ENCODE measurements at regions not wholly inside any gene's neighbourhood (a gene's known extent, or its start where the extent isn't known, plus 50 kb on each side); places are given as distances from the start of the nearest gene placed in this dataset.

GRCh38 chr2:49265471-49265870 lies 111.2 kb upstream of the FSHR start:
- Histone ChIP-seq H3K79me2 (ENCODE audit: insufficient read depth, low read length) (no peaks in the 10 kb centered on the region), H3F3A (ENCODE audit: insufficient read depth, low read length) (no peaks in the 10 kb centered on the region), H3K4me1 (ENCODE audit: insufficient read depth, low read length, severe bottlenecking) (no peaks in the 10 kb centered on the region), H2AFZ (ENCODE audit: low read length) (no peak overlapping the region), H3K9ac (ENCODE audit: low read length) (no peak overlapping the region), H3K9me2 (ENCODE audit: low read depth, low read length) (no peaks in the 10 kb centered on the region), H4K20me1 (ENCODE audit: insufficient read depth, low read length) (no peaks in the 10 kb centered on the region), H3K9me3 (ENCODE audit: low read length) (no peaks in the 10 kb centered on the region), H3K27ac (ENCODE audit: low read depth, low read length, poor library complexity, severe bottlenecking) (no peak overlapping the region), H3K4me2 (ENCODE audit: low read length) (no peak overlapping the region), H3K36me3 (ENCODE audit: insufficient read depth, low read length) (no peaks in the 10 kb centered on the region), H3K4me3 (ENCODE audit: low read depth, low read length, poor library complexity, severe bottlenecking) (no peak overlapping the region), H3K27me3 (ENCODE audit: insufficient read depth, low read length) (no peaks in the 10 kb centered on the region)
- TF ChIP-seq EZH2 (IDR thresholded peaks at IDR 0.05; ENCODE audit: borderline replicate concordance, low read length) = no peak
- no peak for TF ChIP-seq CTCF (IDR thresholded peaks at IDR 0.05; ENCODE audit: low read length)

- TF ChIP-seq EZH2 (IDR thresholded peaks at IDR 0.05; ENCODE audit: borderline replicate concordance, low read length) = no peak
- TF ChIP-seq CTCF (IDR thresholded peaks at IDR 0.05; ENCODE audit: low read length) = no peak
- Histone ChIP-seq H3K27me3 (ENCODE audit: insufficient read depth, low read length) (no peaks in the 10 kb centered on the region), H3K9me3 (ENCODE audit: low read length) (no peaks in the 10 kb centered on the region)
These were observed 108.7 kb upstream of the FSHR start for GRCh38 chr2:49262801-49263560.

GRCh38 chr2:49261781-49262180 lies 107.5 kb upstream of the FSHR start:
- H3F3A ChIP-seq (ENCODE audit: insufficient read depth, low read length) = no peaks in the 10 kb centered on the region
- no peak for TF ChIP-seq CTCF (IDR thresholded peaks at IDR 0.05; ENCODE audit: low read length)
- no peak for TF ChIP-seq EZH2 (IDR thresholded peaks at IDR 0.05; ENCODE audit: borderline replicate concordance, low read length)
- no peak overlapping the region for H3K9ac ChIP-seq (ENCODE audit: low read length)
- H3K27me3 ChIP-seq (ENCODE audit: insufficient read depth, low read length) = no peaks in the 10 kb centered on the region
- no peaks in the 10 kb centered on the region for H3K79me2 ChIP-seq (ENCODE audit: insufficient read depth, low read length)
- H3K4me3 ChIP-seq (ENCODE audit: low read depth, low read length, poor library complexity, severe bottlenecking) = no peak overlapping the region
- H3K36me3 ChIP-seq (ENCODE audit: insufficient read depth, low read length) = no peaks in the 10 kb centered on the region
- no peak overlapping the region for H2AFZ ChIP-seq (ENCODE audit: low read length)
- no peaks in the 10 kb centered on the region for H3K4me1 ChIP-seq (ENCODE audit: insufficient read depth, low read length, severe bottlenecking)
- H3K4me2 ChIP-seq (ENCODE audit: low read length) = no peak overlapping the region
- H3K9me3 ChIP-seq (ENCODE audit: low read length) = no peaks in the 10 kb centered on the region
- no peaks in the 10 kb centered on the region for H3K9me2 ChIP-seq (ENCODE audit: low read depth, low read length)
- no peak overlapping the region for H3K27ac ChIP-seq (ENCODE audit: low read depth, low read length, poor library complexity, severe bottlenecking)
- no peaks in the 10 kb centered on the region for H4K20me1 ChIP-seq (ENCODE audit: insufficient read depth, low read length)

More at GRCh38 chr2:49262801-49263560, 108.7 kb upstream of the FSHR start:
- H3K9me2 ChIP-seq (ENCODE audit: low read depth, low read length) = no peaks in the 10 kb centered on the region
- H3F3A ChIP-seq (ENCODE audit: insufficient read depth, low read length) = no peaks in the 10 kb centered on the region
- H3K27ac ChIP-seq (ENCODE audit: low read depth, low read length, poor library complexity, severe bottlenecking) = no peak overlapping the region
- H4K20me1 ChIP-seq (ENCODE audit: insufficient read depth, low read length) = no peaks in the 10 kb centered on the region
- no peaks in the 10 kb centered on the region for H3K4me1 ChIP-seq (ENCODE audit: insufficient read depth, low read length, severe bottlenecking)
- no peak overlapping the region for H3K4me2 ChIP-seq (ENCODE audit: low read length)
- H3K36me3 ChIP-seq (ENCODE audit: insufficient read depth, low read length) = no peaks in the 10 kb centered on the region
- H3K4me3 ChIP-seq (ENCODE audit: low read depth, low read length, poor library complexity, severe bottlenecking) = no peak overlapping the region
- H3K79me2 ChIP-seq (ENCODE audit: insufficient read depth, low read length) = no peaks in the 10 kb centered on the region
- no peak overlapping the region for H3K9ac ChIP-seq (ENCODE audit: low read length)
- H2AFZ ChIP-seq (ENCODE audit: low read length) = no peak overlapping the region

All from OCI-LY1 (cell line).